SKM-1 treated with dmso at 0.1 percent for 144 hours (cell line): ENCODE measurements at regions not wholly inside any gene's neighbourhood (a gene's known extent, or its start where the extent isn't known, plus 50 kb on each side); places are given as distances from the start of the nearest gene placed in this dataset.
"Not testable (repeated sequence)": the region's sequence is repeated elsewhere in the genome, so short reads cannot be mapped to it uniquely, and the experiment has no call there.

ENCODE experiments used
- DNase-seq: peaks from one replicate; lab custom pipeline; 2025; ENCODE audit not compliant: unreplicated experiment; lab: John Stamatoyannopoulos, UW

DNA sequence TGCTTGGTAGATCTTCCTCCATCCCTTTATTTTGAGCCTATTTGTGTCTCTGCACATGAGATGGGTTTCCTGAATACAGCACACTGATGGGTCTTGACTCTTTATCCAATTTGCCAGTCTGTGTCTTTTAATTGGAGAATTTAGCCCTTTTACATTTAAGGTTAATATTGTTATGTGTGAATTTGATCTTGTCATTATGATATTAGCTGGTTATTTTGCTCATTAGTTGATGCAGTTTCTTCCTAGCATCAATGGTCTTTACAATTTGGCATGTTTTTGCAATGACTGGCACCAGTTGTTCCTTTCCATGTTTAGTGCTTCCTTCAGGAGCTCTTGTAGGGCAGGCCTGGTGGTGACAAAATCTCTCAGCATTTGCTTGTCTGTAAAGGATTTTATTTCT is 72.4 kb downstream of the HNRNPD start:
- not testable (repeated sequence) for DNase-seq

DNA sequence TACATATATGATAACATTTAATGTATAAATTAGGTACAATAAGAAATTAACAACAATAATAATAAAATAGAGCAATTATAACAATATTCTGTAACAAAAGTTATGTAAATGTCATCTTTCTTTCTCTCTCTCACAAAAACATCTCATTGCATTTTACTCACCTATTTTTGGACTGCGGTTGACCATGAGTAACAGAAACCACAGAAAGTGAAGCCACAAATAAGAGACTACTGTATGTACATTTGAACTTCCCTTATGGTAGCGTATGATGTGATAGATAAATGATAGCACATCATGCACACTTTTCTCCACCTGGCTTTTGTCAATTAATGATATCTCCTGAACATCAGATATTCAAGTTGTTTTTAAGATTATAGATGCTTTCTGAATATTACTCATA is 80.5 kb downstream of the HNRNPD start:
- DNase-seq, result peak; percentile 73

DNA sequence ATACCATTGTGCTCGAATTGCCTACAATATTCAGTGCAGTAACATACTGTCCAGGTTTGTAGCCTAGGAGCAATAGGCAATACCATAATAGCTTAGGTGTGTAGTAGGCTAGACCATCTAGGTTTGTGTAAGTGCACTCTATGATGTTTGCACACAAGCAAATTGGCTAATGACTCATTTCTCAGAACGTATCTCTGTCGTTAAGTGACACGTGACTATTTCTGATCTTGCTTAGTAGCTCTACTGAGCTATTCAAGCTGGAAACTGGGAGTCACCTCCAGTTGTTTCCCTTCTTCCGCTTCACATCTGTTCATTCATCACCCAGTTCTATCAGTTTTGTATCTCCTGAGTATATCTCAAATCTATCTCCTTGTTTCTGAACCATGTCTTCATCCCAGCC is 86.1 kb downstream of the HNRNPD start:
- DNase-seq, result no peak

DNA sequence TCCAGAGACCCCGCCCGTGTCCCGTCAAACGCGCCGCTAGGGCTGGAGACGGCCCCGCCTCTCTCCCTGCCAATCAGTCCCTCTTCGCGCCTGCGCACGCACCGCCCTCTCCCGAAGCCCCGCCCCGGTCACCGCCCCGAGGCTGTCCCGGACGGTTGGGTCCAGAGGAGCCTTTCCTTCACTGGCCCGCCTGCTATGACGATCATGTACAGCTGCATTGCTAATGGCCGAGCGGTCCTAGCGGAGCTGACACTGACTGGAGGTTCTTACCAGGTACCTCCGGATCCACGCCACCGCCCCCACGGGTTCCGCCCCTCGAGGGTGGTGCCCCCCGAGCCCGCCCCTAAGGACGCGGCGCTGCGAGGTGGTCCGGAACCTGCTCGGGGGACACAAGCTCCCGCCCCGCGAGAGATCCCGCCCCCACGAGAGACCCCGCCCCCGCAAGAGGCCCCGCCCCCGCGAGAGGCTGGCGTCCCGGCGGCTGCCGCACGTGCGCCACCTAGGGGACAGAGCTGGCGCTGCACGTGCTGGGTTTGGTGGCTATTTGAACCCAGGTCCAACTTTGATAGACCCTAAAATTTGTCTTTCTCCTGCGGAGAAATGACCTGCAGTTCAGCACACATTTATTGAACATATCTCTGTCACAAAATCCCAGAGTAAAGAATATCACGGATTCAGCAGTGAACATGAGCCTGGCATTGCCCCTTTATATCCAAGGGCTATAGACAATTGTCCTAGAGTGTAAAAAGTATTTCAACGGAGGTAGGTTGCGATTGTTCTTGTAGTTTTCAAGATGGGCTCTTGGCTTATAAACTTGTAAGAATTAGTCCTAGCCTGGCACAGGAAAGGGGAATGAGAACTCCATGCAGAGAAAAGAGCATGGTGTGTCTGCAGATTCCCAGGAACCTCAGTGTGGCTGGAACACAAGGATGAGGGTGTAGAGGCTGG is 88.7 kb downstream of the HNRNPD start:
- peak; percentile 95 for DNase-seq

DNA sequence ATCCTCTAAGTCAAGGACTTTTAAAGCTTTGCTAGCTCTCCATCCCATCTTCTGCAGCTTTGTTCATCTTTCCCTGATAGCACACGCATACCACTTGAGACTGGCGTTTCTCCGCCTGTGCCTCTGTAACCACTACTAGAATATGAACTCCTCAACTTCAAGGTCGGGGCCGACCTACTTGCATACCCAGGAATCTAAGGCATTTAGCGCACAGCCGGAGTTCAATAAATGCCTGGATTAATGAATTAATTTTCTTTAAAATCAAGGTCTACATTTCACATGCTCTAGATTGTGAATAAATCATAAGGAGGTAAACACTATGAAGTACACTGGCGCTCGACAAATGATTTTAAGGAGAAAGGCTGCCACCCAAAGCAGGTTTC is 89.3 kb downstream of the HNRNPD start:
- no peak for DNase-seq

DNA sequence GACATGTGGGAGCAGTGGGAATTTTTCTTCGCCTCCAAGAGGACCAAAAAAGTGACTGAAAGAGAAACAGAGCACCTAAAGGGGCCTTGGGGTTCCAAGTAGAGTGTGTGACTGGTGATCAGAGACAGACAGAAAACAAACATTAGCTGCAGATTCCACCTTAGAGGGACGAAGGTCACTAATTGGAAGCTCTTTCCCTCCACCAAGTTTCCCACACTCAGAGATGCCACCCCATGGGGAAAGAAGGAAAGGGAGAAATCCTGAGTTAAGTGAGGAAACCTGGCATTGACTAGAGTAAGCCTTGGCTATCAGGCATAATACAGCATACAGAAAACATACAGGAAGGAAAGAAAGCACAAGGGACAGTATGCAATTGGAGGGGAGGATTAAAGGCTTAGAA is 90.9 kb downstream of the HNRNPD start:
- no peak for DNase-seq

DNA sequence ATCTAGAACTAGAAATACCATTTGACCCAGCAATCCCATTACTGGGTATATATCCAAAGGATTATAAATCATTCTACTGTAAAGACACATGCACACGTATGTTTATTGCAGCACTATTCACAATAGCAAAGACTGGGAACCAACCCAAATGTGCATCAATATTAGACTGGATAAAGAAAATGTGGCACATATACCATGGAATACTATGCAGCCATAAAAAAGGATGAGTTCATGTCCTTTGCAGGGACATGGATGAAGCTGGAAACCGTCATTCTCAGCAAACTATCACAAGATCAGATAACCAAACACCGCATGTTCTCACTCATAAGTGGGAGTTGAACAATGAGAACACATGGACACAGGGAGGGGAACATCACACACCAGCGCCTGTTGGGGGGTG is 94.2 kb downstream of the HNRNPD start:
- DNase-seq, result not testable (repeated sequence)

DNA sequence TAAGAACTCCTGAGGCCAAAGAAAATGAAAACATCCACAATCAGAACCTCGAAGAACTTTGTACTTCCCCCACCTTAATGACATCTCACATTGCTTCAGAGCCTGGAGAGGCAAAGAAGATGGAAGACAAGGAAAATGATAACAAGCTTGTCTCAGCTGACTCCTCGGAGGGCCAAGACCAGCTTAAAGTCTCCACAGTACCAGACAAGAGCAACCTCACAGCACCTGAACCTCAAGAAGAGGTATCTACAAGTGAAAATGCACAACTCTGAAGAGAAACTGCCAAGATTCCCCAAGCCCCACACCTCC is 97.5 kb downstream of the HNRNPD start:
- DNase-seq, result no peak

DNA sequence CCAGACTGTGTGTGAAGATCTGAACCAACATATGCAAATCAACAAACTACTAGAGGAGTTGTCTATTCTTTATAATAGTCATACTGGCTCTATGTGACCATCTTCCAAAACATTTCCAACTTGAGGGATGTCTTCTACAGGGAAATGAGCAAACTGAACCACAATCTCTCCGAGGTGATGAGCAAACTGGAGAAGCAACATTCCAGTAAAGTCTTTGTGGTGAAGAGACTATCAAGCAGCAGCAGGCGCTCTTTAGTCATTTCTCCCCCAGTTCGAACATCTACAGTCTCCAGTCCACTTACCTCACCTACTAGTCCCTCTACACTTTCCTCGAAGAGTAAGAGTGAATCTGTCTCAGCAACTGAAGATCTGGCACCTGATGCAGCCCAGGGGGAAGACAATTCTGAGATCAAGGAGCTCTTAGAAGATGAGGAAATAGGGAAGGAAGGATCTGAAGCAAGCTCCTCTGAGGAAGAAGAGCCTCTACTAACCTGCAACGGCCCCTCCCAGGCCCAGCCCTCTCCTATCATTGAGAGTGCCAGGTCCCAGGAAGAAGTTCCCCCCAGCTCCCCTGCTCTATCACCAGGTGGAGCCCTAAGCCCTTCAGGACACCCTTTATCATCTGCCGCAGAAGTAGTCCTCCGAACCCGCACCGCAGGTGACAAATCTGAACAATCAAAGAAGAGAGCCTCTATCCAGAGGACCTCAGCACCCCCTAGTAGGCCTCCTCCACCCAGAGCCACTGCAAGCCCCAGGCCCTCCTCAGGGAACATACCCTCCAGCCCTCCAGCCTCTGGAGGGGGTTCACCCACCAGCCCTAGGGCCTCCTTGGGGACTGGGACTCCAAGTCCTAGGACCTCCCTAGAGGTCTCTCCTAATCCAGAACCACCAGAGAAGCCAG is 98.1 kb downstream of the HNRNPD start:
- DNase-seq, result no peak

DNA sequence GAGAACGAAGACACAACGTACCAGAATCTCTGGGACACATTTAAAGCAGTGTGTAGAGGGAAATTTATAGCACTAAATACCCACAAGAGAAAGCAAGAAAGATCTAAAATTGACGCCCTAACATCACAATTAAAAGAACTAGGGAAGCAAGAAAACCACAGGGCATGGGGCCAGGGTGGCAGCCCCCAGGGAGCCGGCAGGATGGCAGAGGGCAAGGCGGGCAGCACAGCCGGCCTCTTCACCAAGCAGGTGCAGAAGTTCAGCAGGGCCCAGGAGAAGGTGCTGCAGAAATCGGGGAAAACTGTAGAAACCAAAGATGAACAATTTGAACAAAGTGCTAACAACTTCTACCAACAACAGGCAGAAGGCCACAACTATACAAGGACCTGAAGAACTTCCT is 99.1 kb downstream of the HNRNPD start:
- not testable (repeated sequence) for DNase-seq

DNA sequence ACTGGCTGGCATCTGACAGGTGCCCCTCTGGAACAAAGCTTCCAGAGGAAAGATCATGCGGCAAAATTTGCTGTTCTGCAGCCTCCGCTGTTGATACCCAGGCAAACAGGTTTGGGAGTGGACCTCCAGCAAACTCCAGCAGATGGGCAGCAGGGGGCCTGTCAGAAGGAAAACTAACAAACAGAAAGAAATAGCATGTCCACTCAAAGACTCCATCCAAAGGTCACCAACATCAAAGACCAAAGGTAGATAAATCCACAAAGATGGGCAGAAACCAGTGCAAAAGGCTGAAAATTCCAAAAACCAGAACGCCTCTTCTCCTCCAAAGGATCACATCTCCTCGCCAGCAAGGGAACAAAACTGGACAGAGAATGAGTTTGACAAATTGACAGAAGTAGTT is 101.3 kb downstream of the HNRNPD start:
- not testable (repeated sequence) for DNase-seq

DNA sequence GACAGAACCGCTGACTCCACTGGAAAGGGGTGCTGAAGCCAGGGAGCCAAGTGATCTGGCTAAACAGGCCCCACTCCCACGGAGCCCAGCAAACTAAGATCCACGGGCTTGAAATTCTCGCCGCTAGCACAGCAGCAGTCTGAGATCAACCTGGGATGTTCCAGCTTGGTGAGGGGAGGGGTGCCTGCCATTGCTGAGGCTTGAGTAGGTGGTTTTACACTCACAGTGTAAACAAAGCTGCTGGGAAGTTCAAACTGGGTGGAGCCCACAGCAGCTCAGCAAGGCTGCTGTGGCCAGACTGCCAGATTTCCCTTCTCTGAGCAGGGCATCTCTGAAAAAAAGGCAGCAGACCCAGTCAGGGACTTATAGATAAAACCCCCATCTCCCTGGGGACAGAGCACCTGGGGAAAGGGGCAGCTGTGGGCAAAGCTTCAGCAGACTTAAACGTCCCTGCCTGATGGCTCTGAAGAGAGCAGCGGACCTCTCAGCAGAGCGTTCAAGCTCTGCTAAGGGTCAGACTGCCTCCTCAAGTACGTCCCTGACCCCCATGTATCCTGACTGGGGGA is 101.8 kb downstream of the HNRNPD start:
- DNase-seq, result not testable (repeated sequence)

DNA sequence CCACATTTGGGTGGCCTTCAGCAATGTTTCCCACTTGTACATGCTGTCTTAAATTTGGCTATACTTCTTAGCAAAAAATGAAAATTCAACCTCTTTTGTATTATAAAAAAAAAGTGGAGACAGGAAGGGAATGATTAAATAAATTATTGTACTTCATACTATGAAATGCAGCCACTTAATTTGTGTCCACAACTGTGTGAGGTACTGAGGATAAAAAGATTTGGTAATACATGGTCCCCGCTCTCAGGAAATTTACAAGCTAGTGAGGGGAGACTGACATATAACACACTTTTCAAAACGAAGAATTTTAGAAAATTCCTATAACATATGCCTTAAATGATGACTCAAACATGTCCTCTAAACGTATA is 105.0 kb downstream of the HNRNPD start:
- no peak for DNase-seq

DNA sequence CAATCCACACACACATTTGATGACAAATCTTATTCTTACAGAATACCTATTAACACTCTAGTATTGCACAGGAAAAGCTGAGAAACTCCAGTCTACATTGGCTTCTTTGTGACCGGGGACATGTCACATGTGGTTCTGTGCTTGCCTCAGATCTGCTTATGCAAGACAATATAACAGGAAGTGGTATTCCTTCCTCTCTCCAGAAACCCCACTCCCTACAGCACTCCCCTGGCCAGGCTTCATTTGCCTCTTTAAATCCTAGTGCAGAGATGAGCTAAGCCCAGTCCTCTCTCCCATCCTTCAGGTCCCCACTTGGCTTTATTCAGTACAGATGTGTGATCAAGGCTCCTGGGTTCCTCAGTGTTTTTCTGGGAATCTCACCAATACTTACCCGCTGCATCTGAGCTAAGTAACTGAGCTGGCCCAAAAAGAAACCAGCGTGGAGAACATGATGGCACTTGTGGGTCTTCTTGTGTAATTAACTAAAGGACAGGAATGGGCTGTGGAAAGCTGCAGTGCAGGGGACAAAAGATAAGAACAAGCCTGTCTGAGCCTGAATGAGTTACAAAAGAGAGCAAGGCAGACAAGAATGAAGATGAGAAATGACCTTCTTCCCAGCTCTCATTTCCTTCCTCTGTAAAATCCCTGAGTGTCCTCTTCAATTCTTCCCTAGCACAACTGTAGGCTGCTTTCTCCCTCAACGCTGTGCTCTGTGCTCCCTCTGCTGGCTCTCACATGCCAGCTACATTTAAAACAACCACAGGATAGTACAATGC is 105.6 kb downstream of the HNRNPD start:
- peak; percentile 91 for DNase-seq

DNA sequence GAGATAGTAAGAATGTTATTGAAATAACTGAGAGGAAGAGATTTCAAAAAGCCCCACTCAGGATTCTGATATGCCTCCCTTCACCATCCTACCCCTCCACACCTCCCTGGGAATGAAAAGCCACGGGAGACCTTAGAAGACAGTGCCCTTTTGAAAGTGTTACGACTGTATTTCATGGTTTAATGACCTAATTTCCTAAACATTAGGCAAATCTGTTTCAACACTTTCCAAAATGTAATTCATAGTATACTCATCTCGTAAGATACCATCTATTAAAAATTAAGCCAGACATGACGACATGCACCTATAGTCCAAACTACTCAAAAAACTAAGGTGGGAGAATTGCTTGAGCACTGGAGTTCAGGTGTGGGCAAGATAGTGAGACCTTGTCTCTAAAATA is 106.3 kb downstream of the HNRNPD start:
- no peak for DNase-seq

DNA sequence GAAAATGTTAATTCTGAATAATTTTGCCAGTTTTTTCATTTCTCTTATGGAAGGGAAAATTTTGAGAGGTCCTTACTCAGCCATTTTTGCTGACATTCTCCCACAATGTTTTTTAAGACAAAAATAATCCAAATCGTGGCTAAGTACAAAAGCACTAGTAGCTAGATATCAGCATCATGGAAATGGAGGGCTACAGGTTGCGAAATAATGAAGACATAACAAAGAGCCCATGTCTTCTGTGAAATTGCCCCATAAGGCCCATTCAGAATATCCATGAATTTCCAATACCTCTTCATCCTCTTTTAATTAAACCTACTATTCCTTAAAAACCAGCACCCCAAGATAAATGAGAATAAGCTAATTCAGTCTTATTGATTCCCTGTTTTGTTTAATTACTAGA is 107.4 kb downstream of the HNRNPD start:
- DNase-seq, result no peak

DNA sequence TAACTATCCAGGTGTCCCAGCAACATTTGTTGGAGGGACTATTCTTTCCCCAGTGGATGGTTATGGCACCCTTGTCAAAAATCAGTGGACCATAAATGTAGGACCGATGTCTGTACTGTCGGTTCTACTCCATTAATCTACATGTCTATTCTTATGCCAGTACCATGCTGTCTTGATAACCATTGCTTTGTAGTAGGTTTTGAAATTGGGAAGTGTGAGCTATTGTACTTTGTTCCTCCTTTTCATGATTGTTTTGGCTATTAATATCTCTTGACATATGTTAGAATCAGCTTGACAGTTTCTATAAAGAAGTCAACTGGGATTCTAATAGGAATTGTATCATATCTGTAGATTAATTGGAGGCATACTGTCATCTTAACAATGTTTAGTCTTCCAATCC is 112.7 kb downstream of the HNRNPD start:
- DNase-seq, result no peak

DNA sequence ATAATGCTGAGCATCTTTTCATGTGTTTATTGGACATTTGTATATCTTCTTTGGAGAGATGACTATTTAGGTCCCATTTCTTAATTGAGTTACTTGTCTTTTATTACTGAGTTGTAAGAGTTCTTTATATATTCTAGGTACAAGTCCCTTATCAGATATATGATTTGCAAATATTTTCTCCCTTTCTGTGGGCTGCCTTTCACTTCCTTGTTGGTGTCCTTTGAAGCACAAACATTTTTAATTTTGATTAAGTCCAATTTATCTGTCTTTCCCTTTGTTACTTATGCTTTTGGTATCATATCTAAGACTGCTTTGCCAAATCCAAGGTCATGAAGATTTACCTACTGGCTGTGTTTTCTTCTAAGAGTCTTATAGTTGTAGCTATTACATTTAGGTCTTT is 113.2 kb downstream of the HNRNPD start:
- no peak for DNase-seq

DNA sequence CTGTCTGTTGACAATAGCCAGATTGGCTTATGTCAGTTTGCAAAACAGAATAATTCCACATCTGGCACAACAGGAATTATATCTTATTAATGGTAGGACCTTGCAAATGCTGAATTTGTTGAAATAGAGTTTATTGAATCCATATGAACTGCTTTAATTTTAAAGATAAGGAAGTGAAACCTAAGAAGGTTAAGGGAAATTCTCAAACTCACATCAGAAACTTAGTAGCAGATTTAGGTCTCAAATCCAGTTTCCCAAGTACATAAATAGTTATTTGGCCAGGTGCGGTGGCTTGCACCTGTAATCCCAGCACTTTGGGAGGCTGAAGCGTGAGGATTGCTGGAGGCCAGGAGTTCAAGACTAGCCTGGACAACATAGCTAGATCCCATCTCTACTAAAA is 117.1 kb downstream of the HNRNPD start:
- no peak for DNase-seq

DNA sequence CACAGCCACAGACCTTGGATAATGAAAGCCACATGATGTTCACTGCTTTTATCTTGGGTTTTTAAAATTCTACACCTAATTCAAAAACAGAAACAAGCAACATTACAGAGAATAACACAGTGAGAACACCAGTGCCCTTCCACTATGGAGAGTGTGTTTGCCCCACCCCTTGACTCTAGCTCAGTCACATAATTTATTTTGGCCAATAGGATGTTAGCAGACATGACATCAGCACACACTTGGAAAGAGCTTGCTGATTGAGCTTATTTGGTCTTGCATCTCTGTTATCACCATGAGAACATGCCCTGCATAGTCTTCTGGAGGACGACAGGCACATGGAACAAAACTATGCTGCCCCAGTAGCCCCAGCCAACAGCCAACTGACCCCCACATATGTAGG is 118.1 kb downstream of the HNRNPD start:
- no peak for DNase-seq
